ENCODE measurements at regions not wholly inside any gene's neighbourhood (a gene's known extent, or its start where the extent isn't known, plus 50 kb on each side); places are given as distances from the start of the nearest gene placed in this dataset.

GRCh38 chr10:112884179-112884504 is 65.9 kb upstream of the TCF7L2 start:
- TF ChIP-seq, protein P1, sequence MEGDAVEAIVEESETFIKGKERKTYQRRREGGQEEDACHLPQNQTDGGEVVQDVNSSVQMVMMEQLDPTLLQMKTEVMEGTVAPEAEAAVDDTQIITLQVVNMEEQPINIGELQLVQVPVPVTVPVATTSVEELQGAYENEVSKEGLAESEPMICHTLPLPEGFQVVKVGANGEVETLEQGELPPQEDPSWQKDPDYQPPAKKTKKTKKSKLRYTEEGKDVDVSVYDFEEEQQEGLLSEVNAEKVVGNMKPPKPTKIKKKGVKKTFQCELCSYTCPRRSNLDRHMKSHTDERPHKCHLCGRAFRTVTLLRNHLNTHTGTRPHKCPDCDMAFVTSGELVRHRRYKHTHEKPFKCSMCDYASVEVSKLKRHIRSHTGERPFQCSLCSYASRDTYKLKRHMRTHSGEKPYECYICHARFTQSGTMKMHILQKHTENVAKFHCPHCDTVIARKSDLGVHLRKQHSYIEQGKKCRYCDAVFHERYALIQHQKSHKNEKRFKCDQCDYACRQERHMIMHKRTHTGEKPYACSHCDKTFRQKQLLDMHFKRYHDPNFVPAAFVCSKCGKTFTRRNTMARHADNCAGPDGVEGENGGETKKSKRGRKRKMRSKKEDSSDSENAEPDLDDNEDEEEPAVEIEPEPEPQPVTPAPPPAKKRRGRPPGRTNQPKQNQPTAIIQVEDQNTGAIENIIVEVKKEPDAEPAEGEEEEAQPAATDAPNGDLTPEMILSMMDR (IDR thresholded peaks at IDR 0.05; ENCODE audit: borderline replicate concordance, extremely low read depth, low read length, poor library complexity, severe bottlenecking): no peak
- TF ChIP-seq EZH2 (IDR thresholded peaks at IDR 0.05; ENCODE audit: borderline replicate concordance, low read depth, low read length, severe bottlenecking): no peak

All from DND-41 (cell line).